GM12878 (cell line): ENCODE measurements at regions not wholly inside any gene's neighbourhood (a gene's known extent, or its start where the extent isn't known, plus 50 kb on each side); places are given as distances from the start of the nearest gene placed in this dataset.

ENCODE experiments used
- CBX5 ChIP-seq: sonication (generic); IDR thresholded peaks from 2 replicates; pipeline ENCODE4 v1.6.1; 2016; ENCODE audit warnings: low read depth, moderate library complexity, mild to moderate bottlenecking, inconsistent platforms
- CHD1 ChIP-seq: IDR thresholded peaks from 2 replicates; pipeline ENCODE4 v1.6.1; 2012; ENCODE audit warnings: low read depth, low read length, improper control_type of control experiment
- EP300 ChIP-seq, 2 experiments: fragments of 150-350 bp in 1 of 2; IDR thresholded peaks; 2 replicates each; pipeline ENCODE4 v1.6.1; 2011 to 2012; ENCODE audit warnings: low read depth in 2 of 2, low read length in 2 of 2, borderline replicate concordance in 1 of 2, improper control_type of control experiment in 1 of 2, inconsistent platforms in 1 of 2; ENCODE audit not compliant: control insufficient read depth in 1 of 2
- GABPA ChIP-seq: IDR thresholded peaks from 2 replicates; pipeline ENCODE4 v1.6.1; 2014; ENCODE audit warnings: antibody characterized with exemption, low read depth, mild to moderate bottlenecking, inconsistent platforms
- MEF2A ChIP-seq: IDR thresholded peaks from 2 replicates; pipeline ENCODE4 v1.6.1; 2011; ENCODE audit warnings: low read depth, mild to moderate bottlenecking, low read length, moderate library complexity; ENCODE audit not compliant: insufficient read depth
- POLR2A ChIP-seq: IDR thresholded peaks from 2 replicates; pipeline ENCODE4 v1.6.1; 2011; ENCODE audit warnings: low read depth, mild to moderate bottlenecking, low read length
- RBBP5 ChIP-seq: fragments of 200-600 bp; sonication (generic); conservative IDR thresholded peaks from 2 replicates; pipeline ENCODE4 v1.6.1; 2016
- ZNF24 ChIP-seq: fragments of 450-650 bp; IDR thresholded peaks from 2 replicates; pipeline ENCODE4 v1.6.1; 2017; ENCODE audit warnings: antibody characterized with exemption, mild to moderate bottlenecking
- ZNF687 ChIP-seq: fragments of 450-650 bp; IDR thresholded peaks from 2 replicates; pipeline ENCODE4 v1.6.1; 2017; ENCODE audit warnings: mild to moderate bottlenecking, moderate library complexity
- TF ChIP-seq, protein P1 (sequence below): IDR thresholded peaks from 2 replicates; pipeline ENCODE4 v1.6.1; 2011; ENCODE audit warnings: mild to moderate bottlenecking, low read depth, low read length, moderate library complexity; ENCODE audit not compliant: insufficient replicate concordance
- TF ChIP-seq, protein P2 (sequence below): IDR thresholded peaks from 2 replicates; pipeline ENCODE4 v1.6.1; 2012; ENCODE audit warnings: low read depth, low read length, improper control_type of control experiment
- TF ChIP-seq, protein P3 (sequence below), 3 experiments: IDR thresholded peaks in 2 of 3; conservative IDR thresholded peaks in 1 of 3; 2 replicates each; pipeline ENCODE4 v1.5.1; 2011; ENCODE audit warnings: low read depth in 3 of 3, low read length in 3 of 3, mild to moderate bottlenecking in 3 of 3, control low read depth in 2 of 3, moderate library complexity in 2 of 3, inconsistent platforms in 1 of 3, mixed read lengths in 1 of 3; ENCODE audit not compliant: control insufficient read depth in 2 of 3, insufficient read depth in 1 of 3; ENCODE audit errors: extremely low read depth in 1 of 3

DNA sequence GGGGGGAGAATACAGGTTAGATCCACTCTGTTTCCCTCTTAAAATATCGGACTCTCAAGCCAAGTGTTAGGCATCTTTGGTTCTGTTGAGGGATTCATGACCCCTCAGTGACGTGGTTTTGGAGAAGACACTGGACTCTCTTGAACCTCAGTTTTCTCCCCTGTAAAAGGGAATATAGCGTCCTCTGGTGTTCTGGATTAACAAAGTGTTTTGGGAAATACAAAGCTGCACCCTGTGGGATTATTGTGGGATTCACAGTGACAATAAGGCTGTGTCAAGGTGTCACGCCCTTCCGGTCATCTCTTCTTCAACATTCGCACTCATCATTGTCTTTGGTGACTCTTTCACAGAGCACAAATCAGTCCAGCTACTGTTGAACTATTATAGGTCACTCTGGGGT lies 139.0 kb downstream of the IRX1 start:
- TF ChIP-seq MEF2A (no peak), ZNF24 (no peak), ZNF687 (no peak), GABPA (no peak), POLR2A (no peak), CHD1 (no peak), RBBP5 (no peak), EP300 (IDR thresholded peaks at IDR 0.05; ENCODE audit: borderline replicate concordance in 1 of 2, control insufficient read depth in 1 of 2, low read depth in 2 of 2, low read length in 2 of 2) (no peak), CBX5 (no peak)
- TF ChIP-seq, protein P1, sequence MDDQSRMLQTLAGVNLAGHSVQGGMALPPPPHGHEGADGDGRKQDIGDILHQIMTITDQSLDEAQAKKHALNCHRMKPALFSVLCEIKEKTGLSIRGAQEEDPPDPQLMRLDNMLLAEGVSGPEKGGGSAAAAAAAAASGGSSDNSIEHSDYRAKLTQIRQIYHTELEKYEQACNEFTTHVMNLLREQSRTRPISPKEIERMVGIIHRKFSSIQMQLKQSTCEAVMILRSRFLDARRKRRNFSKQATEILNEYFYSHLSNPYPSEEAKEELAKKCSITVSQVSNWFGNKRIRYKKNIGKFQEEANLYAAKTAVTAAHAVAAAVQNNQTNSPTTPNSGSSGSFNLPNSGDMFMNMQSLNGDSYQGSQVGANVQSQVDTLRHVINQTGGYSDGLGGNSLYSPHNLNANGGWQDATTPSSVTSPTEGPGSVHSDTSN = no peak
- TF ChIP-seq, protein P2, sequence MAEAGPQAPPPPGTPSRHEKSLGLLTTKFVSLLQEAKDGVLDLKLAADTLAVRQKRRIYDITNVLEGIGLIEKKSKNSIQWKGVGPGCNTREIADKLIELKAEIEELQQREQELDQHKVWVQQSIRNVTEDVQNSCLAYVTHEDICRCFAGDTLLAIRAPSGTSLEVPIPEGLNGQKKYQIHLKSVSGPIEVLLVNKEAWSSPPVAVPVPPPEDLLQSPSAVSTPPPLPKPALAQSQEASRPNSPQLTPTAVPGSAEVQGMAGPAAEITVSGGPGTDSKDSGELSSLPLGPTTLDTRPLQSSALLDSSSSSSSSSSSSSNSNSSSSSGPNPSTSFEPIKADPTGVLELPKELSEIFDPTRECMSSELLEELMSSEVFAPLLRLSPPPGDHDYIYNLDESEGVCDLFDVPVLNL = no peak
- TF ChIP-seq, protein P3, sequence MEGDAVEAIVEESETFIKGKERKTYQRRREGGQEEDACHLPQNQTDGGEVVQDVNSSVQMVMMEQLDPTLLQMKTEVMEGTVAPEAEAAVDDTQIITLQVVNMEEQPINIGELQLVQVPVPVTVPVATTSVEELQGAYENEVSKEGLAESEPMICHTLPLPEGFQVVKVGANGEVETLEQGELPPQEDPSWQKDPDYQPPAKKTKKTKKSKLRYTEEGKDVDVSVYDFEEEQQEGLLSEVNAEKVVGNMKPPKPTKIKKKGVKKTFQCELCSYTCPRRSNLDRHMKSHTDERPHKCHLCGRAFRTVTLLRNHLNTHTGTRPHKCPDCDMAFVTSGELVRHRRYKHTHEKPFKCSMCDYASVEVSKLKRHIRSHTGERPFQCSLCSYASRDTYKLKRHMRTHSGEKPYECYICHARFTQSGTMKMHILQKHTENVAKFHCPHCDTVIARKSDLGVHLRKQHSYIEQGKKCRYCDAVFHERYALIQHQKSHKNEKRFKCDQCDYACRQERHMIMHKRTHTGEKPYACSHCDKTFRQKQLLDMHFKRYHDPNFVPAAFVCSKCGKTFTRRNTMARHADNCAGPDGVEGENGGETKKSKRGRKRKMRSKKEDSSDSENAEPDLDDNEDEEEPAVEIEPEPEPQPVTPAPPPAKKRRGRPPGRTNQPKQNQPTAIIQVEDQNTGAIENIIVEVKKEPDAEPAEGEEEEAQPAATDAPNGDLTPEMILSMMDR (IDR thresholded peaks at IDR 0.05 in 2 of 3, conservative IDR thresholded peaks at IDR 0.05 in 1 of 3; ENCODE audit: control insufficient read depth in 2 of 3, extremely low read depth in 1 of 3, insufficient read depth in 1 of 3, low read depth in 3 of 3, low read length in 3 of 3) = no peak
